HFF-Myc (cell line): ENCODE measurements at regions not wholly inside any gene's neighbourhood (a gene's known extent, or its start where the extent isn't known, plus 50 kb on each side); places are given as distances from the start of the nearest gene placed in this dataset.

Source experiments
- DNase-seq: peaks from one replicate; pipeline ENCODE4 v3.0.0-alpha.2; 2011; ENCODE audit warnings: low read depth; ENCODE audit errors: extremely low read depth
- H3K4me3 ChIP-seq: replicated peaks from 2 replicates; pipeline ENCODE4 v1.5.1; 2011; ENCODE audit warnings: low read depth, mild to moderate bottlenecking, control low read depth, low read length
- TF ChIP-seq, protein P1 (sequence below): IDR thresholded peaks from 2 replicates; pipeline ENCODE4 v1.5.1; 2012; ENCODE audit warnings: mild to moderate bottlenecking, low read depth, low read length, control low read depth; ENCODE audit errors: missing control alignments

DNA sequence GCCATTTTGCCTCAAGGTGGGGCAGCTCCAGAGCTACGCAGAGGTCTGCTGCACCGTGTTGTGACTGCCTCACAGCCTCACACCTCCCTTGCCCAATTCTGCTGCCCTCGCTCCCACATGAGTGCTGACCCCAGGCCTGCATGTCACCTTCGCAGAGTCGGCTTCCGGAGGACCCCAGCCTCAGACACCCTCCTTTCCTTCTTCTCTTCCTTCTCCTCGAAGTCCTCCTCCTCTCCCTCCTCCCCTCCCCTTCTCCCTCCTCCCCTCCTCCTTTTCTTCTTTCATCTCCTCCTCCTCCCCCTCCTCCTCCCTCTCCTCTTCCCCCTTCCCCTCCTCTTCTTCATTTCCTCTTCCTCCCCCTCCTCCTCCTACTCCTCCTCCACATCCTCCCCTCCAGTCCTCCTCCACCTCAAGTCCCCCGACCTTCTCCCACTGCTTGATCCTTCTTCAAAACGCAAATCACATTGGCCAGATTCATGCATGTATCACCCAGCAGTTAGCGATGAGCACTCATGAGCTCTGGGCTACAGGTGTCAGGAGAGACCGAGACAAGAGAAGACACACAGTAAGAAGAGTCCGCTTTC, 243.8 kb downstream of the RBFOX3 start:
- TF ChIP-seq, protein P1, sequence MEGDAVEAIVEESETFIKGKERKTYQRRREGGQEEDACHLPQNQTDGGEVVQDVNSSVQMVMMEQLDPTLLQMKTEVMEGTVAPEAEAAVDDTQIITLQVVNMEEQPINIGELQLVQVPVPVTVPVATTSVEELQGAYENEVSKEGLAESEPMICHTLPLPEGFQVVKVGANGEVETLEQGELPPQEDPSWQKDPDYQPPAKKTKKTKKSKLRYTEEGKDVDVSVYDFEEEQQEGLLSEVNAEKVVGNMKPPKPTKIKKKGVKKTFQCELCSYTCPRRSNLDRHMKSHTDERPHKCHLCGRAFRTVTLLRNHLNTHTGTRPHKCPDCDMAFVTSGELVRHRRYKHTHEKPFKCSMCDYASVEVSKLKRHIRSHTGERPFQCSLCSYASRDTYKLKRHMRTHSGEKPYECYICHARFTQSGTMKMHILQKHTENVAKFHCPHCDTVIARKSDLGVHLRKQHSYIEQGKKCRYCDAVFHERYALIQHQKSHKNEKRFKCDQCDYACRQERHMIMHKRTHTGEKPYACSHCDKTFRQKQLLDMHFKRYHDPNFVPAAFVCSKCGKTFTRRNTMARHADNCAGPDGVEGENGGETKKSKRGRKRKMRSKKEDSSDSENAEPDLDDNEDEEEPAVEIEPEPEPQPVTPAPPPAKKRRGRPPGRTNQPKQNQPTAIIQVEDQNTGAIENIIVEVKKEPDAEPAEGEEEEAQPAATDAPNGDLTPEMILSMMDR, result no peak
- no peak overlapping the region for H3K4me3 ChIP-seq
- no peak for DNase-seq

DNA sequence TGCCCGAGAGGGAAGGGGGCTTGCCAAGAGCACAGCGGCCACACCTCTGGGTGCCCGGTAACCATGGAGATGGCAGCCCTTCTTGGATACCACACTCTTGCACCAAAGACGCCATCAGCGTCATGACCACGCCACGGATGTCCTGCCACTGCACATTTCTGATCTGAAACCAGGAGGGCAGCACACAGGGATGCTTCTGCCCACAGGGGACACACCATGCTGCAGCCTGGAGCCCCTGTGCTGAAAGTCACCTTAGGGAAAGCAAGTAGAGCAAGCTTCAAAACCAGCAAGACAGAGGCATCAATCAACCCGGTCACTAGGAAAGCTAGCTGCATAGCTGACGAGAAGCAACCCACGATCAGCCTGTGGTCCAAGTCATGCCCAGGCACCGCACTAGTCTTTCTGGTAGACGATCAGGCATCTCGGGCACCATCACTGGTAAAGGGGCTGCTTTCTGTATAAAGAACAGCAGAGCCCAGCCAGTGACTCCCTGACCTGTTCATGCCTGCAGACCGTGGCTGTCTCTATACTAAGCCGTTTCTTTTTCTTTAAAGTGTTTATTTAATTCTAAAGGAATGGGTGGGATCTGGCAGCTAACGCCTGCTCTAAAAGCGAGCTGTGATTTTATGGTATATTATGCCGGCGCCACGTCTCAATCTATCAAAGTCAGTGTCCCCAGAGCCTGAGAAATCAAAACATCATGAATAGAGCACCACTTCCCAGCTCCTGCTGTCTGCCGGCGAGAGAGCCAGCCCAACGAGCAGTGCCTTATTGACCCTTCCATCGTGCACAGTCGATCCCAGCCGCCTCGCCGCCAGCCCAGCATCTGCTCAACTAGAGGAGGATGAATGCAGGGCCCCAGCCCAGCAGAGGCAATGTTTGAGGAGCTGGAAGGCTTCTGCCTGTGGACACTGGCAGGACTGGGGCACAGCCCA, 244.7 kb downstream of the RBFOX3 start:
- TF ChIP-seq, protein P1, result no peak
- no peak overlapping the region for H3K4me3 ChIP-seq
- no peak for DNase-seq

DNA sequence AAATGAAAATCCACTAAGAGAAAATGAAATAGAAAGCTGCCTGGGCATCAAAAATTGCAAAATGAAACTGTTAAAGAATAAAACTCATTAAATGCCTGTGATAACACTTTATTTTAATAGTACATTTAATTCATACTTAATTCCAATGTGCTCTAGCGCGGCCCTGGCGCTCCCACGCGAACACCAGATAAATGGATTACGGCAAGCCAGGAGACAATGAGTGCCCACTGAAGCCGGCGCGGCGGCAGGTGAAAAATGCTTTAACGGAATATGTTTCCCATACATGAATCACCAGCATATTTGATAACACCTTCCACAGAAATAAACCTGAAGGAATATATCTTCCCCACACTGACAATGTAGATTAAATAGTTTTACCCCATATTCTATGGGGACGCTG, 245.5 kb downstream of the RBFOX3 start:
- TF ChIP-seq, protein P1, result no peak
- H3K4me3 ChIP-seq, result no peak overlapping the region
- DNase-seq, result no peak

DNA sequence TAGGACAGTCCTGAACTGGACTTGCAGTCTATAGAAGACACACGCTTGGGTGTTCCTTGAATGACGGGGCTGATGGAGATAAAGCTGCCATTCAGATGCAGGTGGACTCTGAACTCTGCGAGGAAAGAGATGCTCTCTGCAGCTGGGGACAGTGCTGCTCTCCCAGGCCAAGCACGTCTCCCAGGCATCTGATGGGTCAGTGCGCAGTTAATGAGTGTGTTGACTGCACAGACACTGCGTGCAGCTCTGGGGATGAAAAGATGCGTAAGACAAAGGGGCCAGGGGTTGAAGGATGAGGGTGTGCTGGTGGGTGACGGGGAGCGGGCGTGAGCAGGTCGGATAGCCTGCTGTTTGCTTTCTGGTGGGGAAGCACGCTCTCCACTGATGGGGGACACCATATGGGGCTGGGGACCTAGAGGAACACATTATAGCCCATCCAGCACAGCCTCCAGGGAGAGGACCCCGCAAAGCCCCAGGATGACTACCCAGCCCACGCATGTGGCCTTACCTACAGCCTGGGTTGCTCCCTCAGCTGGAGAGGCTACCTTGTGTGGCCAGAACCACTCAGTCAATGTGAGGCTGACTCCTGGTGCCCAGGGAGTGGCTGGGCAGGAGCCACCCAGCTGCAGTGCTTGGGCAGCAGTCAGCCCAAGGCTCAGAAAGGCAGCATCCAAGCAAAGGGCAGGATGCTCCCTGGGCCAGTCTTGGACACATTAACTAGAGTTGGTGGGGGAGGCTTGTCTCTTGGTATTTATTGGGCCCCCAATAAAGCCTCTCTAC, 246.3 kb downstream of the RBFOX3 start:
- TF ChIP-seq, protein P1, result no peak
- H3K4me3 ChIP-seq, result no peak overlapping the region
- no peak for DNase-seq

DNA sequence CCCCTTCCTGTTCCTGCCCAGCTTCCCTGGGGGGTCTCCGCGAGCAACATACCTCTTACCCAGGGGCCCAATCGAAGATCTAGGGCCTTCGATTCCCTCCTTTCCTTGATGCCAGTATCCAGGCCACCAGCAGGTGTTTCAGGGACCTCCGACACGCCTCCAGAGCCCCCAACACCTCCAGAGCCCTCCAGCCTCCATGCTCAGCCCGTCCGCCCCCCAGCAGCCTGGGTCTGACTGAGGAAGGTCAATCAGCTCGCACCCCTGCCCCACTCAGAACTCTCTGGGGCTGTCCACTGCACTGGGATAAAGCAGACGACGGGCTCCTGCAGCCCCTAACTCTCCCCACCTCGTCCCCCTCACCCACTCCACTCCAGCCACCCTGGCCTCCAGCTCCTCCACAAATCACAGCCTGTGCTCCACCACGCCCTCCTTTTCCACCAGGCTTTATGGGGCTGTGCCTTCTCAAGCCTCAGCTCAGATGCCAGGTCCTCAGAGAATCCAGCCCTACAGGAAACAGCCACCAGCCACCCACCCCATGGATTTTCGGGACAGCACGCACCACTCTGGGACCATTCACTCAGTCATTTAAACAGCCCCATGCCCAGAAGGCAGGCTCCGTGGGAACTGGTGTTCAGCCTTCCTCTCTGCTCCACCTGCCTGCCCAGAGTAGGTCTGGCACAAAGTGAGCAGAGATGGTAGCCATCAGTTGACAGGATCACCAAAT, 247.1 kb downstream of the RBFOX3 start:
- DNase-seq, result no peak
- H3K4me3 ChIP-seq, result no peak overlapping the region
- TF ChIP-seq, protein P1, result no peak

DNA sequence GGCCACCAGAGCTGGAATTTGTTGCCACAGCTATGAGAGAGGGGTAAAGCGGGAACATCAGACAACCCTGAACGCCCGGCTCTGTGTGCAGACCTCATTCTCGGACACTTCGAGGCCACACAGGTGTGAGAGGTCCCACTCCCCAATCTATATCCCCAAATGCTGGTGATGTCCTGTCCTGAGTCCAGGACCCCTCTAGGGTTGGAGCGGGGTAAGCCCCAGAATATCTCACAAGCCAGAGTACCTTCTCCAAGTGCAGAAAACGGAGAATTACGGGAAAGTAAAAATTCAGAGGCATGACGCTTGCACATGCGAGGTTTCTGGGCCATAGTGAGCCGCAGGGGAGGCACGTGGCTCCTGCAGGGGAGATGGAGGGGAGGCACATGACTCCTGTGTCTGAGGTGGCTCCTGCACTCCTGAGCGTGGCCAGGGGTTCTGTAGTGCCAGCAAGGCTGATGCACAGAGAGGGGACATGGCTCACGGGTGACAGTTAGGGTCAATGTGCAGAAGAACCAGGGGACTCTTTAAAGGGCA, 248.0 kb downstream of the RBFOX3 start:
- TF ChIP-seq, protein P1, result no peak
- H3K4me3 ChIP-seq, result no peak overlapping the region

More for the DNA sequence above, 248.0 kb downstream of the RBFOX3 start:
- no peak for DNase-seq
